ENCODE measurements at regions not wholly inside any gene's neighbourhood (a gene's known extent, or its start where the extent isn't known, plus 50 kb on each side); places are given as distances from the start of the nearest gene placed in this dataset.
"Not testable (repeated sequence)": the region's sequence is repeated elsewhere in the genome, so short reads cannot be mapped to it uniquely, and the experiment has no call there.

GRCh38 chr20:5686384-5687105 is 63.7 kb upstream of the SHLD1 start (continued):
- no peak for TF ChIP-seq CTCF (IDR thresholded peaks at IDR 0.05 in 2 of 3, conservative IDR thresholded peaks at IDR 0.05 in 1 of 3; ENCODE audit: borderline replicate concordance in 1 of 3, insufficient read depth in 1 of 3, low read depth in 2 of 3, low read length in 2 of 3)

- intact Hi-C loops (cut with micrococcal nuclease); BruUV-seq (replicated peaks): not testable (repeated sequence)
Measured at GRCh38 chr20:5682556-5682955, 67.6 kb upstream of the SHLD1 start.

GRCh38 chr20:5680192-5680591 is 69.4 kb upstream of the GPCPD1 start:
- H3K4me2 ChIP-seq (ENCODE audit: low read length), result no peak overlapping the region
- no peak overlapping the region for H2AFZ ChIP-seq (ENCODE audit: low read depth, low read length, poor library complexity, severe bottlenecking)
- ChIA-PET CTCF (interaction anchor here (0.7 kb wide), 1 partner anchor 108 kb away, joined by 4 read pairs; no protein-coding TSS in a partner anchor), POLR2A (no interaction called here), RAD21 (ENCODE audit: low non-redundant PET in 1 of 2, low total read pairs in 2 of 2, uncharacterized antibody in 2 of 2, unreplicated experiment in 2 of 2) (no interaction called here)
- H3K4me3 ChIP-seq (replicated peaks in 1 of 2; ENCODE audit: low read depth in 1 of 2, low read length in 2 of 2), result no peak overlapping the region
- TF ChIP-seq SIN3A (IDR thresholded peaks at IDR 0.05; ENCODE audit: low read depth), result no peak
- TF ChIP-seq REST (IDR thresholded peaks at IDR 0.05; ENCODE audit: low read depth), result no peak
- no peaks in the 10 kb centered on the region for H3K9me3 ChIP-seq (ENCODE audit: control insufficient read depth in 1 of 2, insufficient read depth in 1 of 2, low read depth in 1 of 2, low read length in 2 of 2)
- H3K79me2 ChIP-seq (ENCODE audit: insufficient read depth, low read length), result no peaks in the 10 kb centered on the region
- no peaks in the 10 kb centered on the region for H3K9me2 ChIP-seq (ENCODE audit: insufficient read depth)
- DNase-seq (ENCODE audit: low read depth, low spot score), result no peak
- ATAC-seq, result no peak
- intact Hi-C loops (cut with micrococcal nuclease), result no loop called here
- no TSS peak for BruUV-seq (replicated peaks)
- H3K36me3 ChIP-seq (ENCODE audit: control insufficient read depth in 1 of 2, insufficient read depth in 2 of 2, low read length in 2 of 2), result no peaks in the 10 kb centered on the region
- H3K27ac ChIP-seq (ENCODE audit: low read depth, low read length), result no peak overlapping the region
- no peaks in the 10 kb centered on the region for H3K4me1 ChIP-seq (ENCODE audit: control insufficient read depth in 1 of 2, insufficient read depth in 2 of 2, low read length in 2 of 2)
- H3K27me3 ChIP-seq (ENCODE audit: insufficient read depth, low read length), result no peaks in the 10 kb centered on the region
- H3K9ac ChIP-seq (ENCODE audit: low read length), result no peak overlapping the region
- no peaks in the 10 kb centered on the region for H4K20me1 ChIP-seq (ENCODE audit: insufficient read depth)

More at GRCh38 chr20:5682556-5682955, 67.6 kb upstream of the SHLD1 start:
- H3K79me2 ChIP-seq (ENCODE audit: insufficient read depth, low read length); H3K4me1 ChIP-seq (ENCODE audit: control insufficient read depth in 1 of 2, insufficient read depth in 2 of 2, low read length in 2 of 2); ATAC-seq; H3K36me3 ChIP-seq (ENCODE audit: control insufficient read depth in 1 of 2, insufficient read depth in 2 of 2, low read length in 2 of 2); H4K20me1 ChIP-seq (ENCODE audit: insufficient read depth); H3K9me2 ChIP-seq (ENCODE audit: insufficient read depth); H3K27ac ChIP-seq (ENCODE audit: low read depth, low read length); H3K4me3 ChIP-seq (replicated peaks in 1 of 2; ENCODE audit: low read depth in 1 of 2, low read length in 2 of 2); RAD21 ChIA-PET (ENCODE audit: low non-redundant PET in 1 of 2, low total read pairs in 2 of 2, uncharacterized antibody in 2 of 2, unreplicated experiment in 2 of 2); DNase-seq (ENCODE audit: low read depth, low spot score); H3K4me2 ChIP-seq (ENCODE audit: low read length); H3K9me3 ChIP-seq (ENCODE audit: control insufficient read depth in 1 of 2, insufficient read depth in 1 of 2, low read depth in 1 of 2, low read length in 2 of 2); CTCF ChIA-PET; H3K9ac ChIP-seq (ENCODE audit: low read length); H3K27me3 ChIP-seq (ENCODE audit: insufficient read depth, low read length); H2AFZ ChIP-seq (ENCODE audit: low read depth, low read length, poor library complexity, severe bottlenecking); POLR2A ChIA-PET: not testable (repeated sequence)

All from HCT116 (cell line).